ENCODE measurements at regions not wholly inside any gene's neighbourhood (a gene's known extent, or its start where the extent isn't known, plus 50 kb on each side); places are given as distances from the start of the nearest gene placed in this dataset.
"Not testable (repeated sequence)": the region's sequence is repeated elsewhere in the genome, so short reads cannot be mapped to it uniquely, and the experiment has no call there.

- not testable (repeated sequence) for TF ChIP-seq POLR2A, CTCF (IDR thresholded peaks at IDR 0.05)
These were observed 134.5 kb downstream of the NPIPB11 start for GRCh38 chr16:29271721-29272675.

All from esophagus squamous epithelium (tissue), 4 donors.